ACC112 (cell line): ENCODE measurements at regions not wholly inside any gene's neighbourhood (a gene's known extent, or its start where the extent isn't known, plus 50 kb on each side); places are given as distances from the start of the nearest gene placed in this dataset.

Source experiments
- H2AFZ ChIP-seq: fragments of 200-600 bp; sonication (generic); one replicate; pipeline ENCODE4 v1.6.0; 2017; ENCODE audit warnings: antibody characterized with exemption, low read length; ENCODE audit not compliant: unreplicated experiment
- H3K27ac ChIP-seq: fragments of 200-600 bp; sonication (generic); 2 replicates; pipeline ENCODE4 v1.5.1; 2014; ENCODE audit warnings: low read depth, mild to moderate bottlenecking, antibody characterized with exemption, low read length, moderate library complexity
- H3K27me3 ChIP-seq: fragments of 200-600 bp; sonication (generic); 2 replicates; pipeline ENCODE4 v1.6.1; 2014; ENCODE audit warnings: mild to moderate bottlenecking, antibody characterized with exemption, low read length, moderate library complexity, mixed read lengths; ENCODE audit not compliant: insufficient read depth
- H3K36me3 ChIP-seq: fragments of 200-600 bp; sonication (generic); 2 replicates; pipeline ENCODE4 v1.6.1; 2016; ENCODE audit warnings: mild to moderate bottlenecking, antibody characterized with exemption, low read length, moderate library complexity, mixed read lengths; ENCODE audit not compliant: insufficient read depth
- H3K4me1 ChIP-seq: fragments of 200-600 bp; sonication (generic); one replicate; pipeline ENCODE4 v1.6.1; 2016; ENCODE audit warnings: low read length, mixed read lengths; ENCODE audit not compliant: insufficient read depth, unreplicated experiment, control insufficient read depth
- H3K4me3 ChIP-seq: fragments of 200-600 bp; sonication (generic); 2 replicates; pipeline ENCODE4 v1.5.1; 2014; ENCODE audit warnings: mild to moderate bottlenecking, low read depth, low read length
- H3K79me2 ChIP-seq: fragments of 200-600 bp; sonication (generic); one replicate; pipeline ENCODE4 v1.6.0; 2016; ENCODE audit warnings: low read length; ENCODE audit not compliant: control insufficient read depth, unreplicated experiment, insufficient read depth

DNA sequence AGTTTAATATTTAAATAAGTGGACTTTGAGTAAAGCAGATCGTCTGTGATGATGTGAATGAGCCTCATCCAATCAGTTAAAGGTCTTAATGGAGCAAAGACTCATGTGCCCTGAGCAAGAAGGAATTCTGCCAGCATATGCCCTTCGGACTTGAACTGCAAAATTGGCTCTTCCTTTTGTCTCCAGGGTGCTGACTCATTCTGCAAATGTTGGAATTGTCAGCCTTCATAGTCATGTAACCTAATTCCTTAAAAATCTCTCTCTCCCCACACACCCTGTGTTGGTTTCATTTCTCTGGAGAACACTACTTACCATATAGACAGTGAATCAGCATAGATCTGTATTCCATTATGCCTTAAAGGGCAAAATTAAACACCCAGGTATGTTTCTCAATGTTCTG, 609.8 kb upstream of the GALNTL6 start:
- H3K27me3 ChIP-seq: no peaks in the 10 kb centered on the region
- H2AFZ ChIP-seq: no peak overlapping the region
- no peak overlapping the region for H3K4me3 ChIP-seq
- H3K27ac ChIP-seq: no peak overlapping the region
- H3K4me1 ChIP-seq: no peaks in the 10 kb centered on the region
- no peaks in the 10 kb centered on the region for H3K79me2 ChIP-seq
- H3K36me3 ChIP-seq: no peaks in the 10 kb centered on the region

DNA sequence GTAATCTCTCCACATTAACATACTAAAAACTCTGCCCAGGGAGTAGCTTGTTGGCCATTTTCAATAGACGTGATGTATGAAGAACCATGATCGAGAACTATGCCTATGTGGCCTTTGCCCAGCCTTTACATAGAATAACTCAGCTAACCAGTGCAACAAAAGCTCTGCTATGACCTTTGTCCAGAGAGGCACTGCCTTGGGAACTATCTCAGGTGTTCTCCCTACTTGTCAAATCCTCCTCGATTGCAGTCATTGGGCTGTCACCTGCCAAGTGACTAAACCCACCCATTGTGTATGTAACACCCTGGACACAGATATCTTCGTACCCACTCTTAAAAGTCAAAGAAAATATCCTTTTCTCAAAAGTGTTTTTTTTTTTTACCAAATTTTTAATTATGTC, 610.3 kb upstream of the GALNTL6 start:
- H3K27me3 ChIP-seq: no peaks in the 10 kb centered on the region
- H3K79me2 ChIP-seq: no peaks in the 10 kb centered on the region
- no peaks in the 10 kb centered on the region for H3K36me3 ChIP-seq
- H3K4me1 ChIP-seq: no peaks in the 10 kb centered on the region
- H2AFZ ChIP-seq: no peak overlapping the region
- H3K4me3 ChIP-seq: no peak overlapping the region
- no peak overlapping the region for H3K27ac ChIP-seq

DNA sequence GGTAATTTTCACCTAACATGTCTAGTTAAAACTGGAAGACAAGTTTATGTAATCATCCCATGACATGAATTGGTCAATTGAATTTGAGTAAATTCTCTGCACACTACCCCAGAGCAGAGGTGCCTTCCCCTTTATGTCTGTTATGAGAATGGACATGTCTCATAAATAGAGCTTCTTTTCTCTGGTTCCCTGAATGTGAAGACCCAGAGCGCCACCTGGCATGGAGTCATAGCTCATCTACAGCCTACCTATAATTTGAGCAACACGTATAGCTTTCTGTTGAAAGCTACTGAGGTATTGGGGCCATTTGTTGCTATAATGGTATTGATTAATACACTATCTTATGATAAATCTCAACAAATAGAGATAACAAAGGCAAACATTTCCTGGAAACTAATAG, 626.5 kb upstream of the GALNTL6 start:
- no peaks in the 10 kb centered on the region for H3K36me3 ChIP-seq
- no peak overlapping the region for H2AFZ ChIP-seq
- no peaks in the 10 kb centered on the region for H3K79me2 ChIP-seq
- no peak overlapping the region for H3K27ac ChIP-seq
- no peaks in the 10 kb centered on the region for H3K4me1 ChIP-seq
- no peak overlapping the region for H3K4me3 ChIP-seq
- no peaks in the 10 kb centered on the region for H3K27me3 ChIP-seq

DNA sequence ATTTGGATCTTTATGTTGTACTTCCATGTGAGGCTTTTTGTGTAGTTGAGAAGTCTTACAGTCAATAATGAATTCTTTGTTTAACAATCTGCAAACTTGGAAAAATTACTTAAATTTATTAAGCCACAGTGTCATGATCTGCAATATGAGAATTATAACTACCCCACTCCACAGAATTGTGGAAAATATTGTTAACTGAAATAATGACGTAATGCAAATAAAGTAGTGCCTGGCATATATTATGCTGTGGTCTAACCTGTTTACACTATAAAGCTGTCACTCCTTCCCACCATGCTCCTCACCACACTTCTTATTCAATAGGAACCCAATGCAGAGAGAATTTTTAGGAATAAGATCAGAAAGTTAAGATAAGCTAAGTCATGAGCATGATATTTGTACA, 632.1 kb upstream of the GALNTL6 start:
- Histone ChIP-seq H3K79me2 (no peaks in the 10 kb centered on the region), H3K27me3 (no peaks in the 10 kb centered on the region), H3K36me3 (no peaks in the 10 kb centered on the region), H3K27ac (no peak overlapping the region), H2AFZ (no peak overlapping the region), H3K4me1 (no peaks in the 10 kb centered on the region), H3K4me3 (no peak overlapping the region)

DNA sequence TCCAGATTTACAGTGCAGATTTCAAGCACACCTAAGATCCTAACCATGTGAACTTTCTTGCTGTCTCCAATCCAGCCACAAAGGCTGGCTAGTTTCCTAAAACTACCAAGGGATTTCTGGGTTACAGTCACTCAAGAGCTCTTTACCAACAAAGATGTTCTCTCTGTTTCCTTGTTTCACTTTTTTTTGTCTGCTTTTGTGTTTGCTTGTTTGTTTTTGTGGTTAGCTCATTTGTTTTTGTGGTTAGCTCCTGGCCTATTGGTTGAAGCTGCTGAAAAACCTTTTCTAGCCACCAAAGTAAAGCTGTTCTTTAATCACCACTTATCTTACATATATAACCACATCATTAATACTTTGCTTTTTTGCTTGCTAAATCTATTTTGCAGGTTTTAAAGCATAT, 642.5 kb upstream of the GALNTL6 start:
- no peak overlapping the region for H3K4me3 ChIP-seq
- H3K36me3 ChIP-seq: no peaks in the 10 kb centered on the region
- no peak overlapping the region for H2AFZ ChIP-seq
- no peaks in the 10 kb centered on the region for H3K79me2 ChIP-seq
- no peaks in the 10 kb centered on the region for H3K4me1 ChIP-seq
- no peak overlapping the region for H3K27ac ChIP-seq
- no peaks in the 10 kb centered on the region for H3K27me3 ChIP-seq

DNA sequence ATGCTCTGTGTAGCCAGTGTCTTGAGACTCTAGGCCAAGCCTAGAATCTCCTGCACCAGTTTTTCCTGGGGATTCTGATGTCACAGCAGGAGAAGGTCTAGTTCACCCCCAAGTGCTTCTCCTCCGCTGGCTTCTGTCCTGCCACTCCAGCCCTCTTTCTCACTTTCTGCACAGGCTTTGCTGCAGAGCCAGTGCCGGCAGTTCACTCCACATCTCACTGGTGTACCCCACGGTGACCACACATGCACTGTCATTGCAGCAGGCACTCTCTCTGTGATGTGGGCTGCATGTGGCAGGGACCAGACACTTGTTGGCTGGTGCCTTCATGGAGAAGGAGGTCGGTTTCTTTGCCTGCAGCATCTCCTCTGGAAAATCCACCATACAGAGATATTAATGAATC, 643.8 kb upstream of the GALNTL6 start:
- Histone ChIP-seq H2AFZ (no peak overlapping the region), H3K27me3 (no peaks in the 10 kb centered on the region), H3K4me3 (no peak overlapping the region), H3K4me1 (no peaks in the 10 kb centered on the region), H3K79me2 (no peaks in the 10 kb centered on the region), H3K36me3 (no peaks in the 10 kb centered on the region), H3K27ac (no peak overlapping the region)

DNA sequence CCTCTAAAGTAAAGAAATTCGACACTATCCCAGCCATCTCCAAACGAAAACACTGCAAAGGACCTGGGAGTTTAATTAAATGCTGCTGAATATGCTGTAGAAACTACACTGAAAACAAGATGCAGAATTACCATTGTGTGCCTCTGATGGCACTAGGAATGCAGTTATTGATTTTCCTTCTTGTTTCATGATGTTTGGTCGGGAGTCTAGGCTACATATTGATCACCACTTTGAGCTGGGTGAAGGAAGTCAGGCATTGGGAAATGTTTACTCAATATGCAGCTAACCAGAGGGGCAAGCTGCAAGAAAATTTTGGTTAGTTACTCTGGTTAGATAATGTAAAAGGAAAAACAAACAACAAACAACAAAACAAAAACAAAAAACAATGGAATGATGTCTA, 650.7 kb upstream of the GALNTL6 start:
- Histone ChIP-seq H3K4me1 (no peaks in the 10 kb centered on the region), H2AFZ (no peak overlapping the region), H3K79me2 (no peaks in the 10 kb centered on the region), H3K36me3 (no peaks in the 10 kb centered on the region), H3K4me3 (no peak overlapping the region), H3K27me3 (no peaks in the 10 kb centered on the region), H3K27ac (no peak overlapping the region)

DNA sequence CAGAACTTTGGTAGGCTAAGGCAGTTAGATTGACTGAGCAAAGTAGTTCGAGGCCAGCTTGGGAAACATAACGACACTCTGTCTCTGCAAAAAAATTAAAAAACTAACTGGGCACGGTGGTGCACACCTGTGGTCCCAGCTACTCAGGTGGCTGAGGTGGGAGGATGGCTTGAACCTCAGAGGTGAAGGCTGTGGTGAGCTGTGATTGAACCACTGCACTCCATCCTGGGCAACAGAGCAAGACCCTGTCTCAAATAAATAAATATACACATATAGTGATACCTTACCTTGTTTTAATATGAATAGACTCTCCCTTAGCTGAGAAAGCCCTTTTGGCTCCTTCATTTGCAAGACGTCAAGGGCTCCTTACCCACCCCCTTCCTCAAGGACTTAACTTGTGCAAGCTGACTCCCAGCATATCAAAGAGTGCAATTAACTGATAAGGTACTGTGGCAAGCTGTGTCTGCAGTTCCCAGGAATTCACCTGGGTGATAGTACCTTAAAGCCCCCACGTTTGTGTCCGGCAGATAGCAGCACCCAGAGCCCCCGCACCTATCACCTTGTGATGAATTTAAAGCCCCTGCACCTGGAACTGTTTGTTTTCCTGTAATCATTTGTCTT, 655.6 kb upstream of the GALNTL6 start:
- no peak overlapping the region for H3K27ac ChIP-seq
- H2AFZ ChIP-seq: no peak overlapping the region

DNA sequence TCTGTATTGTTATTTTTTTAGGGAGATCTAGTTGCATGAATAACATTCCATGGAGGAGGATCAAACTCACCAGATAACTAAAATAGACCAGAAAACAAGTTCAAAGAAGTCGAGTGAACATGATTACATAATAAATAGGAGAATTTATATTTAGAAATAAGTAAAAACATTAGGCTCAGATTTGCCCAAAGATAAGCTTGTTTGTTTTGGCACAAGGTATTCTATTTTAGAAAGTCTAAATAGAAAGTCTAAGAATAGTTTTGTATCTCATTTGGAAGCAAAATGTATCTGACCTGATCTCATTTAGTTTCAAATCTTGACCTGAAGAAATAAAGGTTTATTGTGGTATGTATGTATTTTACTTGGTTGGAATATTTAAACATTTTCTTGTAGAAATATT, 670.6 kb upstream of the GALNTL6 start:
- no peaks in the 10 kb centered on the region for H3K4me1 ChIP-seq
- no peaks in the 10 kb centered on the region for H3K36me3 ChIP-seq
- H2AFZ ChIP-seq: no peak overlapping the region
- H3K27ac ChIP-seq: no peak overlapping the region
- H3K4me3 ChIP-seq: no peak overlapping the region
- H3K27me3 ChIP-seq: no peaks in the 10 kb centered on the region
- H3K79me2 ChIP-seq: no peaks in the 10 kb centered on the region

More for the DNA sequence above, 655.6 kb upstream of the GALNTL6 start:
- no peaks in the 10 kb centered on the region for H3K36me3 ChIP-seq
- no peaks in the 10 kb centered on the region for H3K79me2 ChIP-seq
- no peaks in the 10 kb centered on the region for H3K4me1 ChIP-seq
- no peak overlapping the region for H3K4me3 ChIP-seq
- no peaks in the 10 kb centered on the region for H3K27me3 ChIP-seq

DNA sequence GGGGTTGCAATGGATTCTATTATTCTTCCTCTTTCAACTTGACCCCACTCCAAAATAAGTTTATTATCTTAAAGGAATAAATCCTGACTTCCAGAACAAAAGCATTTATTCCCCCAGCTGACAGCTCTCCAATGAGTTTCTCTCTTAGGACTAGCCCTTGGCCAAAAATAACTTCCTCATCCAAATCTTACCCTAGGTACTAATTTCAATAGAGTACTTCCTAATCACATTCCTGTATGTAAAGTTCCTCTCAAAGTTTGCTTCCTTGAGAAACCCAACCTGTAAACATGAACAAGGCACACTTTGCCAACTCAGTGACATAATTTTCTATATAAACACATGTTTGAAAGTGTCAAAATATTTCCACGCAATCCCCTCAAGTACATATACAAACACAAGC, 671.2 kb upstream of the GALNTL6 start:
- no peaks in the 10 kb centered on the region for H3K79me2 ChIP-seq
- H2AFZ ChIP-seq: no peak overlapping the region
- no peak overlapping the region for H3K27ac ChIP-seq
- no peaks in the 10 kb centered on the region for H3K36me3 ChIP-seq
- H3K27me3 ChIP-seq: no peaks in the 10 kb centered on the region
- no peaks in the 10 kb centered on the region for H3K4me1 ChIP-seq
- no peak overlapping the region for H3K4me3 ChIP-seq

DNA sequence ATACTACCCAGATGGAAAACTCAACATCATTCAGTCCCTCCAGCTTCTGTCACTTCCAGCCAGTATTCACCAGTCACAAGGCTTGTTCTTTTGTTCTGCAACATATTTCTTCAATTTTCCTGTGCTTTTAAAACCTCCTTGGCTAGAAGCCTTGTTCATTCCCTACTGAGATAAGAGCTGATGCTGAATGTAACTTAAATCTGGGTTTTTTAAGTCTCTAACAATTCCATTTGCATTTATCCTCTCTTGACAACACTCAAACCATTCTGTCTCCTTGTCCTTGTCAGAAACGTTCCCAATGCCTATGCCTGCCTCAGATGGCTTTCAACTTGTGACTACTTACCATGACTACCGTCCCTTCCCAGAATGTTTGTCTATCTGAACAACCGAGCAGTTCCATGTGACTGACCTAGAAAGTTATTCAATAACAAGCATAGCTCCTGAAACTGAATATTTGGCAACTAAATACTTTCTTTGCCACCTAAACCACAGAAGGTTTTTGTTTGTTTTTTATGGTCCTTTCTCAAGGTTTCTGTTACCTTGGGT, 682.9 kb upstream of the GALNTL6 start:
- Histone ChIP-seq H3K27ac (no peak overlapping the region), H2AFZ (no peak overlapping the region), H3K36me3 (no peaks in the 10 kb centered on the region), H3K27me3 (no peaks in the 10 kb centered on the region), H3K79me2 (no peaks in the 10 kb centered on the region), H3K4me3 (no peak overlapping the region), H3K4me1 (no peaks in the 10 kb centered on the region)
